RWPE2 (cell line): ENCODE measurements at regions not wholly inside any gene's neighbourhood (a gene's known extent, or its start where the extent isn't known, plus 50 kb on each side); places are given as distances from the start of the nearest gene placed in this dataset.

Experiments used
- ATAC-seq: fragments of 200-7000 bp; cut with Tn5 transposase; 3 replicates; pipeline ENCODE4 v1.9.1; 2021; ENCODE audit warnings: low read depth
- DNase-seq: peaks from one replicate; pipeline ENCODE4 v3.0.0-alpha.2; 2020; ENCODE audit warnings: low spot score
- H3K27ac ChIP-seq: fragments of 450-650 bp; 2 replicates; pipeline ENCODE4 v1.5.1; 2017; ENCODE audit warnings: mild to moderate bottlenecking; ENCODE audit not compliant: poor library complexity, severe bottlenecking
- H3K27me3 ChIP-seq: fragments of 250-450 bp; sonication (Bioruptor Pico); 2 replicates; pipeline ENCODE4 v1.5.1; 2021; ENCODE audit warnings: mild to moderate bottlenecking, moderate library complexity; ENCODE audit not compliant: insufficient read depth, poor library complexity, severe bottlenecking
- H3K36me3 ChIP-seq: fragments of 250-450 bp; sonication (Bioruptor Pico); 2 replicates; pipeline ENCODE4 v1.5.1; 2020; ENCODE audit warnings: low read depth, mild to moderate bottlenecking, moderate library complexity
- H3K4me1 ChIP-seq: fragments of 250-450 bp; sonication (Bioruptor Pico); 2 replicates; pipeline ENCODE4 v1.5.1; 2021; ENCODE audit warnings: mild to moderate bottlenecking, moderate library complexity; ENCODE audit not compliant: insufficient read depth, poor library complexity, severe bottlenecking
- H3K4me3 ChIP-seq: fragments of 250-450 bp; sonication (Bioruptor Pico); 2 replicates; pipeline ENCODE4 v1.5.1; 2021; ENCODE audit warnings: mild to moderate bottlenecking, moderate library complexity; ENCODE audit not compliant: severe bottlenecking
- H3K9me3 ChIP-seq: fragments of 250-450 bp; sonication (Bioruptor Pico); 2 replicates; pipeline ENCODE4 v1.5.1; 2021; ENCODE audit warnings: mild to moderate bottlenecking, moderate library complexity; ENCODE audit not compliant: severe bottlenecking
- TF ChIP-seq, protein P1 (sequence below): fragments of 450-650 bp; IDR thresholded peaks from one replicate; pipeline ENCODE4 v1.5.1; 2017; ENCODE audit warnings: mild to moderate bottlenecking, moderate library complexity; ENCODE audit not compliant: poor library complexity, severe bottlenecking

DNA sequence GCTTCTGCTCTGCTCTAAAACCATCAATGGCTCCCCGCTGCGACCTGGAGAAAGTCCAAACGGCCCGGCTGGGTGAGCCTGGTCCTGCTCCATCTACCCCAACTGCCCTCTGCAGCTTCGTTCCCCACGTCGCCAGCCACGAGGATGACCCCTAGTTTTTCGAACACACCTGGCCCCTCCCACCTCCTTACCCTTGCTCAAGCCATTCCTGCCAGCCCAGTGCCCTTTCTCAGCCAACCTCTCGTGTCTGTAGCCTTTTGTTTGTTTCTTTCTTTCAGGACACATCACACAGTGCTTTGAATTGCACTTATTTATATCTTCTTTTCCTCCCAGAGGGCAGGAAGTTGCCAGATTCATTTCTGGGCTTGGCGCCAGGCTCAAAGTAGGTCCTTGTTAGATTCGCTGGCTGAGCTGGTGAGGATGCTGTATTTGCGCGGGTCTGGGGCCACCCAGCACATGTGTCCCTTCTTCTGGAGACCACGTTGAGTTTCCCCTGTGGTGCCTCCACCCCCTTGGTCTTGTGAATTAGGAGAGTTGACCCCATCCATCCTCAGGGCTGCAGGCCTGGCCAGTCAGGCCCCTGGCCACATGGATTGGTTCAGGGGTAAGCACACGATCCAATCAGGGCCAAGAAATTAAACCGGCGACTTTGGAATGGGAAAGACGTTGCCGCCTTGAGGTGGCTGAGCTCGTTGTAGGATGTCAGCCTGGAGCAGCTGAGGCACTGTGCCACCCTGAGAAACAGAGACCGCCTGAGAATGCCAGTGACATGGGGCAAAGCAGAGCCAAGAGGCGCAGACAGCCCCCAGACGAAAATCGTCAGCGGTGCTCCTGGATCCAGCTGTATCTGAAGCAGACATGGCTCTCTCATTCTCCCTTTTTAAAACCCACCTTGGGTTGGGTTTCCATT, 156.0 kb downstream of the CEBPB start:
- Histone ChIP-seq H3K4me1 (peaks cover 6% of the 10 kb centered on the region), H3K27me3 (no peaks in the 10 kb centered on the region), H3K4me3 (no peak overlapping the region), H3K36me3 (no peaks in the 10 kb centered on the region), H3K9me3 (no peaks in the 10 kb centered on the region), H3K27ac (peak overlapping the region; percentile 16)
- DNase-seq (peak; percentile 92), ATAC-seq (peak; percentile 81)
- TF ChIP-seq, protein P1, sequence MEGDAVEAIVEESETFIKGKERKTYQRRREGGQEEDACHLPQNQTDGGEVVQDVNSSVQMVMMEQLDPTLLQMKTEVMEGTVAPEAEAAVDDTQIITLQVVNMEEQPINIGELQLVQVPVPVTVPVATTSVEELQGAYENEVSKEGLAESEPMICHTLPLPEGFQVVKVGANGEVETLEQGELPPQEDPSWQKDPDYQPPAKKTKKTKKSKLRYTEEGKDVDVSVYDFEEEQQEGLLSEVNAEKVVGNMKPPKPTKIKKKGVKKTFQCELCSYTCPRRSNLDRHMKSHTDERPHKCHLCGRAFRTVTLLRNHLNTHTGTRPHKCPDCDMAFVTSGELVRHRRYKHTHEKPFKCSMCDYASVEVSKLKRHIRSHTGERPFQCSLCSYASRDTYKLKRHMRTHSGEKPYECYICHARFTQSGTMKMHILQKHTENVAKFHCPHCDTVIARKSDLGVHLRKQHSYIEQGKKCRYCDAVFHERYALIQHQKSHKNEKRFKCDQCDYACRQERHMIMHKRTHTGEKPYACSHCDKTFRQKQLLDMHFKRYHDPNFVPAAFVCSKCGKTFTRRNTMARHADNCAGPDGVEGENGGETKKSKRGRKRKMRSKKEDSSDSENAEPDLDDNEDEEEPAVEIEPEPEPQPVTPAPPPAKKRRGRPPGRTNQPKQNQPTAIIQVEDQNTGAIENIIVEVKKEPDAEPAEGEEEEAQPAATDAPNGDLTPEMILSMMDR, result no peak

DNA sequence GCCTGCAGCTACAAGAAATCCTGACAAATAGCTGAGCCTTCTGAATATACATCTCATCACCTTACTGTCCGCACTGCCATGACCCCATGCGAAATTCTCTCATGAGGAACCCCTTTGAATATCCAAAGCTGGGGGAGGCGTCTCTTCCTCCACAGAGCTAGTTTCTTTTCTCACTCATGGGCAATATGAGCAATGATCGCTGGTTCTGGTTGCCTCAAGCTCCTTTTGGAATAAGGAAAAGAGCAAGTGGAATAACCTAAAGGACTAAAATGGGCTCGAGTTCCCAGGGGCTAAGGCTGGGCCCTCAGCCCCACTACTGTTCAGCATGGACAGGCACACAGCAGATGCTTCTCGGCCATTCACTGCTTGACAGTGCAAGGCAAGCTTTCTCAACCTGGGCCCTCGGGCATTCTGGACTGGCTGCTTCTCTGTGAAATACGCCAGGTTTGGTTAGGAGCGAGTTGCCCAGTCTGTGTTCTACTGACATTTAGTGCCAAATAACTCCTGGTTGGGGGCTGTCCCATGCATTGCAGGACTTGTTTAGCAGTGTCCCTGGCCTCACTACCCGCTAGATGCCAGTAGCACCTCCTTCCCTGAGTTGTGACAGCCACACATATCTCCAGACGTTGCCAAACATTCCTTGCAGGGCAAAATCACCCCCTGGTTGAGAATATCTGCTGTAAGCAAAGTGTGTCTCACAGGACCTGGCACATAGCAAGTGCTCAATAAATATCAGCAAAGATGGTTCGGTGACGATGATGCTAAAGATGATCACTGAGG, 156.8 kb downstream of the CEBPB start:
- Histone ChIP-seq H3K4me1 (peaks cover 6% of the 10 kb centered on the region), H3K27me3 (no peaks in the 10 kb centered on the region), H3K27ac (no peak overlapping the region), H3K4me3 (no peak overlapping the region), H3K9me3 (no peaks in the 10 kb centered on the region), H3K36me3 (no peaks in the 10 kb centered on the region)
- DNase-seq, result no peak
- TF ChIP-seq, protein P1, result no peak
- ATAC-seq, result no peak

DNA sequence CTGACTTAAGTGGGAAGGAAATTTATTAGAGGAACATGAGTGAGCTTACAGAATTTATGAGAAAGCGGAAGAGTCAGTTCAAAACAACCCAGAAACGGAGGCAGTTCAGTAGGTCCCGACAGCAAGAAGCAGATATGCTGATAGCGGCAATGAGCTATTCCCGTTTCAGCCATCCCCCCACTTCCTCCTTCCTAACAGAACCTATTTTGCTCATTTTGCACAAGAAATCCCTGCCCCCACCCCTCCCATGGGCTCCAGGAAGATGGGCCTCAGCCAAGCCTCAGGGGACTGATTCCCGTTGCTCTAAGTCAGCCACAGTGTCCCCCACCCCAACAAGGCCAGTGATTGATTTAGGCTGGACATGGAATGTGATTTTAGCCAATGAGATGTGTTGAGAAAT, 157.5 kb downstream of the CEBPB start:
- H3K27me3 ChIP-seq, result no peaks in the 10 kb centered on the region
- no peak overlapping the region for H3K4me3 ChIP-seq
- ATAC-seq, result no peak
- H3K36me3 ChIP-seq, result no peaks in the 10 kb centered on the region
- DNase-seq, result no peak
- peaks cover 6% of the 10 kb centered on the region for H3K4me1 ChIP-seq
- TF ChIP-seq, protein P1, result no peak
- no peak overlapping the region for H3K27ac ChIP-seq
- H3K9me3 ChIP-seq, result no peaks in the 10 kb centered on the region

DNA sequence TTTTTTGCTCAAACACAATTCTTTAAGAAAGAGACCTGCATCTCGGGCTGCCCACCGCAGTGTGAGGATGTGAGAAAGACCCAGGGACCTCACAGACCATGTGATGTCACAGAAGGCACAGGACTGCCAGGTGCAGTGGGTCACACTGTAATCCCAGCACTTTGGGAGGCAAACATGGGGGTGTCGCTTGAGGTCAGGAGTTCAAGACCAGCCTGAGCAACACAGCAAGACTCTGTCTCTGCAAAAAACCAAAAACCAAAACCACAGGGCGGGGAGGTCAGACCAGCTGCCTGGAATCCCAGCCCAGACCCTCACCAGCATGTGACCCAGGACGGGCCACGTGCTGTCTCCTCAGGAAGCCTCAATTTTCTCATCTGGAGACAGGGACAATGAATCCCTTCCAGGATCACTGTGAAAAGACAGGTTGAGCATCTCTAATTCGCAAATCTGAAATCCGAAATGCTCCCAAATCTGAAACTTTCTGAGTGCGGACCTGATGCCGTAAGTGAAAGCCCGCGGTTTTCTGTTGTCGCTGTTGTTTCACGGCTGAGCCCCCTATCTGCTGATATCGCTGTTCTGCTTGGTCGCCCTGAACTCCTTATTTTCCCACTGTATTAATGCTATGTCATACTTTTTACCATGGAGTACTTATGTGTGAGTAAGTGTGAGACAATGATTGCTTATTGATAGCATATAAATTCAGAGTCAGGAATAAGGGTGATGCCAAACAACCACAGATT, 159.5 kb upstream of the PTPN1 start:
- no peaks in the 10 kb centered on the region for H3K36me3 ChIP-seq
- no peaks in the 10 kb centered on the region for H3K27me3 ChIP-seq
- no peaks in the 10 kb centered on the region for H3K9me3 ChIP-seq
- no peak overlapping the region for H3K27ac ChIP-seq
- TF ChIP-seq, protein P1, result no peak
- H3K4me1 ChIP-seq, result peaks cover 6% of the 10 kb centered on the region
- no peak for DNase-seq
- no peak overlapping the region for H3K4me3 ChIP-seq
- no peak for ATAC-seq
